ENCODE measurements at regions not wholly inside any gene's neighbourhood (a gene's known extent, or its start where the extent isn't known, plus 50 kb on each side); places are given as distances from the start of the nearest gene placed in this dataset.

- Mint-ChIP-seq H3K27ac (no peak overlapping the region), H3K36me3 (ENCODE audit: low read depth) (no peaks in the 10 kb centered on the region), H3K4me1 (peaks cover 9% of the 10 kb centered on the region), H3K9me3 (peaks cover 2% of the 10 kb centered on the region), H3K27me3 (ENCODE audit: low read depth) (peaks cover 51% of the 10 kb centered on the region), H3K4me3 (no peak overlapping the region)
- no peak for TF ChIP-seq CTCF (IDR thresholded peaks at IDR 0.05; ENCODE audit: unreplicated experiment in 3 of 3)
Measured at GRCh38 chr22:22398530-22399327, 109.8 kb downstream of the ZNF280B start.

GRCh38 chr22:22400099-22400498, 108.4 kb downstream of the ZNF280B start:
- TF ChIP-seq CTCF (IDR thresholded peaks at IDR 0.05; ENCODE audit: unreplicated experiment in 3 of 3), result no peak
- H3K9me3 Mint-ChIP-seq, result peaks cover under 1% of the 10 kb centered on the region
- H3K36me3 Mint-ChIP-seq (ENCODE audit: low read depth), result no peaks in the 10 kb centered on the region
- peaks cover 50% of the 10 kb centered on the region for H3K27me3 Mint-ChIP-seq (ENCODE audit: low read depth)
- no peak overlapping the region for H3K27ac Mint-ChIP-seq
- H3K4me1 Mint-ChIP-seq, result peaks cover 9% of the 10 kb centered on the region
- no peak overlapping the region for H3K4me3 Mint-ChIP-seq

GRCh38 chr22:22400964-22401363, 107.6 kb downstream of the ZNF280B start:
- Mint-ChIP-seq H3K36me3 (ENCODE audit: low read depth) (no peaks in the 10 kb centered on the region), H3K4me3 (no peak overlapping the region), H3K4me1 (peaks cover 9% of the 10 kb centered on the region), H3K27ac (no peak overlapping the region), H3K9me3 (no peaks in the 10 kb centered on the region), H3K27me3 (ENCODE audit: low read depth) (peaks cover 54% of the 10 kb centered on the region)
- no peak for TF ChIP-seq CTCF (IDR thresholded peaks at IDR 0.05; ENCODE audit: unreplicated experiment in 3 of 3)

- peaks cover 58% of the 10 kb centered on the region for H3K27me3 Mint-ChIP-seq (ENCODE audit: low read depth)
- no peak for TF ChIP-seq CTCF (IDR thresholded peaks at IDR 0.05; ENCODE audit: unreplicated experiment in 3 of 3)
- H3K4me1 Mint-ChIP-seq, result peaks cover 9% of the 10 kb centered on the region
- no peak overlapping the region for H3K27ac Mint-ChIP-seq
- H3K36me3 Mint-ChIP-seq (ENCODE audit: low read depth), result no peaks in the 10 kb centered on the region
- no peaks in the 10 kb centered on the region for H3K9me3 Mint-ChIP-seq
- no peak overlapping the region for H3K4me3 Mint-ChIP-seq
Measured at GRCh38 chr22:22401381-22401780, 107.2 kb downstream of the ZNF280B start.

- no peaks in the 10 kb centered on the region for H3K4me1 Mint-ChIP-seq
- no peaks in the 10 kb centered on the region for H3K9me3 Mint-ChIP-seq
- TF ChIP-seq CTCF (IDR thresholded peaks at IDR 0.05; ENCODE audit: unreplicated experiment in 3 of 3), result no peak
- H3K4me3 Mint-ChIP-seq, result no peak overlapping the region
- no peaks in the 10 kb centered on the region for H3K36me3 Mint-ChIP-seq (ENCODE audit: low read depth)
- no peak overlapping the region for H3K27ac Mint-ChIP-seq
- H3K27me3 Mint-ChIP-seq (ENCODE audit: low read depth), result peaks cover 62% of the 10 kb centered on the region
Measured at GRCh38 chr22:22403306-22403705, 105.2 kb downstream of the ZNF280B start.

GRCh38 chr22:22403771-22404170, 104.8 kb downstream of the ZNF280B start:
- no peak for TF ChIP-seq CTCF (IDR thresholded peaks at IDR 0.05; ENCODE audit: unreplicated experiment in 3 of 3)
- H3K27me3 Mint-ChIP-seq (ENCODE audit: low read depth), result peaks cover 67% of the 10 kb centered on the region
- H3K27ac Mint-ChIP-seq, result no peak overlapping the region
- H3K9me3 Mint-ChIP-seq, result no peaks in the 10 kb centered on the region
- no peaks in the 10 kb centered on the region for H3K36me3 Mint-ChIP-seq (ENCODE audit: low read depth)
- H3K4me1 Mint-ChIP-seq, result no peaks in the 10 kb centered on the region
- no peak overlapping the region for H3K4me3 Mint-ChIP-seq
